ENCODE measurements at regions not wholly inside any gene's neighbourhood (a gene's known extent, or its start where the extent isn't known, plus 50 kb on each side); places are given as distances from the start of the nearest gene placed in this dataset.

DNA sequence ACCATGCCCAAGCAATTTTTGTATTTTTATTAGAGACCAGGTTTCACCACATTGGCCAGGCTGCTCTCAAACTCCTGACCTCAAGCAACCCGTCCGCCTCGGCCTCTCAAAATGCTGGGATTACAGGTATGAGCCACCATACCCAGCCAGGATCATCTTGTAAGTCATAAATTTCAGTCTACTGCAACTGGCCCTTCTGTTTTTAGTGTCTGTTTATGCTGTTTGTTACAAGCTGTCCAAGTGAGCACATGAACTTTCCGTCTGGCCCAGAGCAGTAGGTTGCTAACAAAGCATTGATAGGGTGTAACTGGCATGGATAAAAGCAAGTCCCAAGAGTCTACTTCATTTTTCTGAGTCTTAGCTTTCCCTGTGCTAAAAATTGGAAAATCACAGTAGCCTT lies 164.4 kb upstream of the NT5C1B start:
- no peak overlapping the region for H3K4me3 ChIP-seq (ENCODE audit: low read depth in 1 of 2, low read length in 2 of 2)
- H3K36me3 ChIP-seq (ENCODE audit: insufficient read depth, low read length), result no peaks in the 10 kb centered on the region
- H3K4me1 ChIP-seq (ENCODE audit: insufficient read depth, low read length), result no peaks in the 10 kb centered on the region
- H3K9me3 ChIP-seq (ENCODE audit: insufficient read depth, low read length, severe bottlenecking), result no peaks in the 10 kb centered on the region
- H3K27me3 ChIP-seq (ENCODE audit: insufficient read depth, low read length, poor library complexity), result no peaks in the 10 kb centered on the region
- H3K79me2 ChIP-seq (ENCODE audit: insufficient read depth, low read length), result no peaks in the 10 kb centered on the region
- H3K4me2 ChIP-seq (ENCODE audit: insufficient read depth, low read length), result no peak overlapping the region
- H4K20me1 ChIP-seq (ENCODE audit: insufficient read depth, low read length), result no peaks in the 10 kb centered on the region
- TF ChIP-seq CTCF (IDR thresholded peaks at IDR 0.05; ENCODE audit: borderline replicate concordance, extremely low read depth, low read length, poor library complexity, severe bottlenecking) (no peak), EZH2 (IDR thresholded peaks at IDR 0.05; ENCODE audit: borderline replicate concordance, low read depth, low read length, severe bottlenecking) (no peak)
- DNase-seq (no peak), ATAC-seq (ENCODE audit: insufficient read depth, low read depth) (no peak)
- no peak overlapping the region for H3K27ac ChIP-seq (ENCODE audit: low read length)
- H3K9ac ChIP-seq (ENCODE audit: low read depth, low read length), result no peak overlapping the region
- H2AFZ ChIP-seq (ENCODE audit: low read depth, low read length), result no peak overlapping the region

- H3K9ac ChIP-seq (ENCODE audit: low read depth, low read length), result no peak overlapping the region
- no peaks in the 10 kb centered on the region for H3K27me3 ChIP-seq (ENCODE audit: insufficient read depth, low read length, poor library complexity)
- no peak overlapping the region for H3K4me2 ChIP-seq (ENCODE audit: insufficient read depth, low read length)
- DNase-seq (no peak), ATAC-seq (ENCODE audit: insufficient read depth, low read depth) (no peak)
- H3K27ac ChIP-seq (ENCODE audit: low read length), result no peak overlapping the region
- no peak for TF ChIP-seq EZH2 (IDR thresholded peaks at IDR 0.05; ENCODE audit: borderline replicate concordance, low read depth, low read length, severe bottlenecking)
- TF ChIP-seq CTCF (IDR thresholded peaks at IDR 0.05; ENCODE audit: borderline replicate concordance, extremely low read depth, low read length, poor library complexity, severe bottlenecking), result no peak
- H3K4me1 ChIP-seq (ENCODE audit: insufficient read depth, low read length), result no peaks in the 10 kb centered on the region
- H3K79me2 ChIP-seq (ENCODE audit: insufficient read depth, low read length), result no peaks in the 10 kb centered on the region
- no peaks in the 10 kb centered on the region for H4K20me1 ChIP-seq (ENCODE audit: insufficient read depth, low read length)
- no peak overlapping the region for H2AFZ ChIP-seq (ENCODE audit: low read depth, low read length)
- H3K4me3 ChIP-seq (ENCODE audit: low read depth in 1 of 2, low read length in 2 of 2), result no peak overlapping the region
- H3K9me3 ChIP-seq (ENCODE audit: insufficient read depth, low read length, severe bottlenecking), result no peaks in the 10 kb centered on the region
- H3K36me3 ChIP-seq (ENCODE audit: insufficient read depth, low read length), result no peaks in the 10 kb centered on the region
Observed at GRCh38 chr2:18752667-18753422, 163.5 kb upstream of the NT5C1B start.

DNA sequence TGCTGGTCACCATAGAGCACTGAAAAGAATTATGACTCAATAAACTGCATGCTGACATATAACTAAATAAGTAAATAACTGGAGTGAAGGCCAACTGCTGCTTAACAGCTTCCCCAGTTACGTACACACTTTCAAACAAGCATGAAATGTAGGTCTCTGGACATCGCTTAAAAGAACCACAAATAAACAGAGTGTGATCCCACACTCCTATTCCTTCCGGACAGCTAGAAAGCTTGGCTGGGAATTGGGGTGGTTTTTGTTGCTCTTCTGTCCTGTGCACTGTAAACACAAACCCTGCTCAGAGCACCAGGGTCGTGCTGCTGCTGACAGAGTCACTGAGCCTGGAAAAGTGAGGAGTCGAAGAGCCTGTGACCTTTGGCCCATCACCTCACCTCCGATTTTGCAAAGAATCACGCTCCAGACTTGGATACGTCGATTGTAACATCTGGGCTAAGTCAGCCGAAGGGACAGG lies 162.7 kb upstream of the NT5C1B start:
- Histone ChIP-seq H3K9me3 (ENCODE audit: insufficient read depth, low read length, severe bottlenecking) (no peaks in the 10 kb centered on the region), H4K20me1 (ENCODE audit: insufficient read depth, low read length) (no peaks in the 10 kb centered on the region), H3K4me1 (ENCODE audit: insufficient read depth, low read length) (no peaks in the 10 kb centered on the region), H3K79me2 (ENCODE audit: insufficient read depth, low read length) (no peaks in the 10 kb centered on the region), H2AFZ (ENCODE audit: low read depth, low read length) (no peak overlapping the region), H3K9ac (ENCODE audit: low read depth, low read length) (no peak overlapping the region), H3K4me2 (ENCODE audit: insufficient read depth, low read length) (no peak overlapping the region), H3K27ac (ENCODE audit: low read length) (no peak overlapping the region), H3K4me3 (ENCODE audit: low read depth in 1 of 2, low read length in 2 of 2) (no peak overlapping the region), H3K36me3 (ENCODE audit: insufficient read depth, low read length) (no peaks in the 10 kb centered on the region), H3K27me3 (ENCODE audit: insufficient read depth, low read length, poor library complexity) (no peaks in the 10 kb centered on the region)
- no peak for ATAC-seq (ENCODE audit: insufficient read depth, low read depth)
- no peak for TF ChIP-seq EZH2 (IDR thresholded peaks at IDR 0.05; ENCODE audit: borderline replicate concordance, low read depth, low read length, severe bottlenecking)
- no peak for TF ChIP-seq CTCF (IDR thresholded peaks at IDR 0.05; ENCODE audit: borderline replicate concordance, extremely low read depth, low read length, poor library complexity, severe bottlenecking)
- no peak for DNase-seq
